SK-N-SH (cell line): ENCODE measurements at regions not wholly inside any gene's neighbourhood (a gene's known extent, or its start where the extent isn't known, plus 50 kb on each side); places are given as distances from the start of the nearest gene placed in this dataset.

Experiments
- CTCF ChIA-PET: fragments of 300-600, 350-600 bp; formaldehyde crosslinking; extraction: SDS; loops from one replicate; lab custom pipeline; 2021; lab: Yijun Ruan, JAX
- POLR2A ChIA-PET: fragments of 350-600 bp; sonication (Branson Sonifier 250); formaldehyde crosslinking; extraction: SDS; loops from one replicate; lab custom pipeline; 2020; ENCODE audit warnings: antibody characterized with exemption, inconsistent platforms; lab: Yijun Ruan, JAX
- DNase-seq: peaks from one replicate; pipeline ENCODE4 v3.0.0; 2012
- H2AFZ ChIP-seq: fragments of 200-600 bp; sonication (generic); 2 replicates; pipeline ENCODE4 v1.8.1; 2016; ENCODE audit warnings: antibody characterized with exemption, mild to moderate bottlenecking, low read depth
- H3F3A ChIP-seq: fragments of 200-600 bp; sonication (generic); replicated peaks from 2 replicates; pipeline ENCODE3; 2016; ENCODE audit warnings: antibody characterized with exemption, mild to moderate bottlenecking; ENCODE audit not compliant: insufficient read depth
- H3K27ac ChIP-seq, 2 experiments: fragments of 200-500 bp in 1 of 2; fragments of 200-600 bp in 1 of 2; sonication (Bioruptor generic) in 1 of 2; sonication (generic), shearing (Covaris generic) in 1 of 2; 2 replicates each; pipeline versions ENCODE4 v1.5.1 to v1.6.1; 2014 to 2016; ENCODE audit warnings: low read depth in 2 of 2, inconsistent platforms in 1 of 2, low read length in 1 of 2, mild to moderate bottlenecking in 1 of 2, mixed read lengths in 1 of 2
- H3K27me3 ChIP-seq: fragments of 200-600 bp; sonication (generic), shearing (Covaris generic); 2 replicates; pipeline ENCODE4 v1.6.1; 2016; ENCODE audit warnings: mixed run types; ENCODE audit not compliant: insufficient read depth
- H3K36me3 ChIP-seq, 2 experiments: fragments of 200-500 bp in 1 of 2; fragments of 200-600 bp in 1 of 2; sonication (Bioruptor generic) in 1 of 2; sonication (generic) in 1 of 2; replicated peaks in 1 of 2; 2 replicates each; pipeline versions ENCODE3 to v1.5.1; 2014 to 2016; ENCODE audit warnings: low read length in 1 of 2, mild to moderate bottlenecking in 1 of 2; ENCODE audit not compliant: insufficient read depth in 2 of 2, control insufficient read depth in 1 of 2
- H3K4me1 ChIP-seq, 2 experiments: fragments of 200-500 bp in 1 of 2; fragments of 200-600 bp in 1 of 2; sonication (Bioruptor generic) in 1 of 2; sonication (generic), shearing (Covaris generic) in 1 of 2; 2 replicates each; pipeline versions ENCODE4 v1.5.1 to v1.6.1; 2014 to 2016; ENCODE audit warnings: low read depth in 1 of 2, low read length in 1 of 2, mixed run types in 1 of 2; ENCODE audit not compliant: insufficient read depth in 2 of 2, control insufficient read depth in 1 of 2
- H3K4me2 ChIP-seq: fragments of 200-600 bp; sonication (generic), shearing (Covaris generic); 2 replicates; pipeline ENCODE4 v1.6.1; 2017; ENCODE audit warnings: mixed run types
- H3K4me3 ChIP-seq, 2 experiments: fragments of 200-500 bp in 1 of 2; fragments of 200-600 bp in 1 of 2; sonication (Bioruptor generic) in 1 of 2; sonication (generic), shearing (Covaris generic) in 1 of 2; 2 replicates each; pipeline versions ENCODE4 v1.5.1 to v1.8.1; 2014 to 2016; ENCODE audit warnings: low read depth in 2 of 2, inconsistent platforms in 1 of 2, low read length in 1 of 2, mild to moderate bottlenecking in 1 of 2, mixed read lengths in 1 of 2, moderate library complexity in 1 of 2
- H3K79me2 ChIP-seq: fragments of 200-600 bp; sonication (generic); 2 replicates; pipeline ENCODE4 v1.8.1; 2017; ENCODE audit warnings: mild to moderate bottlenecking; ENCODE audit not compliant: insufficient read depth
- H3K9ac ChIP-seq: fragments of 200-600 bp; sonication (generic); 2 replicates; pipeline ENCODE4 v1.6.1; 2017; ENCODE audit warnings: mixed run types
- H3K9me2 ChIP-seq: fragments of 200-600 bp; sonication (generic); 2 replicates; pipeline ENCODE4 v1.6.1; 2017; ENCODE audit warnings: mixed run types
- H3K9me3 ChIP-seq: fragments of 200-600 bp; sonication (generic); 2 replicates; pipeline ENCODE4 v1.6.1; 2017; ENCODE audit warnings: mixed run types, mild to moderate bottlenecking, moderate library complexity
- H4K20me1 ChIP-seq: fragments of 200-600 bp; sonication (generic); 2 replicates; pipeline ENCODE4 v1.6.1; 2017; ENCODE audit warnings: mild to moderate bottlenecking, mixed run types; ENCODE audit not compliant: insufficient read depth
- ELF1 ChIP-seq: IDR thresholded peaks from 2 replicates; pipeline ENCODE4 v1.4.0; 2012
- FOSL2 ChIP-seq: IDR thresholded peaks from 2 replicates; pipeline ENCODE4 v1.4.0; 2012; ENCODE audit warnings: low read depth, mild to moderate bottlenecking, moderate library complexity, borderline replicate concordance
- GABPA ChIP-seq: IDR thresholded peaks from 2 replicates; pipeline ENCODE4 v1.4.0; 2012; ENCODE audit warnings: low read depth, mild to moderate bottlenecking
- JUND ChIP-seq: IDR thresholded peaks from 2 replicates; pipeline ENCODE4 v1.4.0; 2012
- POLR2AphosphoS5 ChIP-seq: IDR thresholded peaks from 2 replicates; pipeline ENCODE4 v1.6.1; 2012; ENCODE audit warnings: low read depth, low read length
- RAD21 ChIP-seq: IDR thresholded peaks from 2 replicates; pipeline ENCODE4 v1.6.1; 2012; ENCODE audit warnings: mild to moderate bottlenecking, low read length
- RXRA ChIP-seq: IDR thresholded peaks from 2 replicates; pipeline ENCODE4 v1.4.0; 2012; ENCODE audit warnings: low read depth, mild to moderate bottlenecking, borderline replicate concordance
- SIN3A ChIP-seq: IDR thresholded peaks from 2 replicates; pipeline ENCODE4 v1.6.1; 2012; ENCODE audit warnings: low read depth, mild to moderate bottlenecking, low read length, moderate library complexity, borderline replicate concordance
- TCF12 ChIP-seq: IDR thresholded peaks from 2 replicates; pipeline ENCODE4 v1.4.0; 2012
- TEAD4 ChIP-seq: IDR thresholded peaks from 2 replicates; pipeline ENCODE4 v1.4.0; 2012; ENCODE audit warnings: mild to moderate bottlenecking, borderline replicate concordance; ENCODE audit not compliant: insufficient read depth
- YY1 ChIP-seq: IDR thresholded peaks from 2 replicates; pipeline ENCODE4 v1.4.0; 2012; ENCODE audit warnings: low read depth, mild to moderate bottlenecking
- WGBS: methylation state at CpG from one replicate; pipeline ENCODE4 v1.1.6; 2017; ENCODE audit warnings: low lambda C conversion rate; 5-methylcytosine and 5-hydroxymethylcytosine counted together
- TF ChIP-seq, protein P1 (sequence below): IDR thresholded peaks from 2 replicates; pipeline ENCODE4 v1.4.0; 2012; ENCODE audit warnings: low read depth, borderline replicate concordance
- TF ChIP-seq, protein P2 (sequence below): IDR thresholded peaks from 2 replicates; pipeline ENCODE4 v1.6.1; 2012; ENCODE audit warnings: mild to moderate bottlenecking, low read depth, low read length, moderate library complexity
- TF ChIP-seq, protein P3 (sequence below): IDR thresholded peaks from 2 replicates; pipeline ENCODE4 v1.4.0; 2012; ENCODE audit warnings: low read depth
- TF ChIP-seq, protein P4 (sequence below): fragments of 150-350 bp; IDR thresholded peaks from 2 replicates; pipeline ENCODE4 v1.6.1; 2016; ENCODE audit warnings: mild to moderate bottlenecking, low read depth, low read length
- TF ChIP-seq, protein P5 (sequence below): IDR thresholded peaks from 2 replicates; pipeline ENCODE4 v1.4.0; 2012; ENCODE audit warnings: low read depth, borderline replicate concordance
- TF ChIP-seq, protein P6 (sequence below): fragments of 200-600 bp; sonication (generic); IDR thresholded peaks from 2 replicates; pipeline ENCODE4 v1.6.1; 2017; ENCODE audit warnings: antibody characterized with exemption, mild to moderate bottlenecking, moderate library complexity

DNA sequence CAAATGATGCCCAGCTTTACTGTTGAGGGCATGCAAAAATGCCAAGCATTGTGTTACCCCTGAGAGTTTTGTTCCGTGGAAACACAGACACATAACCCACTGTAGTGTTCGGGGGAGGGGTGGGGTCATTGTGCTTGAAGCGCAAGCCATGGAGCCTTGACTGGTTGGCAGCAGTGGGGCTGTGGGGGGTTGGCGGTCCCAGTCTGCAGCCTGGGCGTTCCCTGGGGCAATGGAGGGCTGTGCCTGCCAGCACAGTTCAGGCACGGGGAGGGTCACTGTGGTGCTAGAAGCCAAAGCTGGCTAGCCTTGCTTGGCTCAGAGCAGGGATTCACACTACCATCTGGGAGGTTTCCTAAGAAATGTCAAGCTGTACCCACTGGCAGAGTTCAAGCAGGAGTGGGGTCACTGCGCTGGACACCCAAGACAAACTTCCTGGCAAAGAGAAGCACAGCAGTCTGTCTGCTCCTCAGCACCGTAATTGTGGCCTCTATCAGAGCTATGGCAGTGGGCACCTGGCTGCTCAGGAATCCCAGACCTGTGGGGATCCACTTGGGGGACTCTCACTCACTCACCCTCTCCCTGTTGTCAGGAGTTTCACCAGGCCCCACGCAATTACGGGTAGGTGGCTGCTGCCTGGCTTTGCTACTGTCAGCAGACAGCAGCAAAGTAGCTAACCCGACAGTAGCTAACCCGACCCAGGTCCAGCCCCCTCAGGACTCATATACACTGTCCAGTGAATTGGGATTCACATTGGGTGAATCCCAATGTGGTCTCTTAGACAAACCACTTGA lies 292.4 kb downstream of the ZWINT start:
- H3K9me3 ChIP-seq = no peaks in the 10 kb centered on the region
- no peaks in the 10 kb centered on the region for H3K27me3 ChIP-seq
- no peak for DNase-seq
- 21% methylated on average over 8 of the region's 12 CpGs for WGBS
- TF ChIP-seq, protein P1, sequence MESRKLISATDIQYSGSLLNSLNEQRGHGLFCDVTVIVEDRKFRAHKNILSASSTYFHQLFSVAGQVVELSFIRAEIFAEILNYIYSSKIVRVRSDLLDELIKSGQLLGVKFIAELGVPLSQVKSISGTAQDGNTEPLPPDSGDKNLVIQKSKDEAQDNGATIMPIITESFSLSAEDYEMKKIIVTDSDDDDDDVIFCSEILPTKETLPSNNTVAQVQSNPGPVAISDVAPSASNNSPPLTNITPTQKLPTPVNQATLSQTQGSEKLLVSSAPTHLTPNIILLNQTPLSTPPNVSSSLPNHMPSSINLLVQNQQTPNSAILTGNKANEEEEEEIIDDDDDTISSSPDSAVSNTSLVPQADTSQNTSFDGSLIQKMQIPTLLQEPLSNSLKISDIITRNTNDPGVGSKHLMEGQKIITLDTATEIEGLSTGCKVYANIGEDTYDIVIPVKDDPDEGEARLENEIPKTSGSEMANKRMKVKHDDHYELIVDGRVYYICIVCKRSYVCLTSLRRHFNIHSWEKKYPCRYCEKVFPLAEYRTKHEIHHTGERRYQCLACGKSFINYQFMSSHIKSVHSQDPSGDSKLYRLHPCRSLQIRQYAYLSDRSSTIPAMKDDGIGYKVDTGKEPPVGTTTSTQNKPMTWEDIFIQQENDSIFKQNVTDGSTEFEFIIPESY = no peak
- TF ChIP-seq, protein P2, sequence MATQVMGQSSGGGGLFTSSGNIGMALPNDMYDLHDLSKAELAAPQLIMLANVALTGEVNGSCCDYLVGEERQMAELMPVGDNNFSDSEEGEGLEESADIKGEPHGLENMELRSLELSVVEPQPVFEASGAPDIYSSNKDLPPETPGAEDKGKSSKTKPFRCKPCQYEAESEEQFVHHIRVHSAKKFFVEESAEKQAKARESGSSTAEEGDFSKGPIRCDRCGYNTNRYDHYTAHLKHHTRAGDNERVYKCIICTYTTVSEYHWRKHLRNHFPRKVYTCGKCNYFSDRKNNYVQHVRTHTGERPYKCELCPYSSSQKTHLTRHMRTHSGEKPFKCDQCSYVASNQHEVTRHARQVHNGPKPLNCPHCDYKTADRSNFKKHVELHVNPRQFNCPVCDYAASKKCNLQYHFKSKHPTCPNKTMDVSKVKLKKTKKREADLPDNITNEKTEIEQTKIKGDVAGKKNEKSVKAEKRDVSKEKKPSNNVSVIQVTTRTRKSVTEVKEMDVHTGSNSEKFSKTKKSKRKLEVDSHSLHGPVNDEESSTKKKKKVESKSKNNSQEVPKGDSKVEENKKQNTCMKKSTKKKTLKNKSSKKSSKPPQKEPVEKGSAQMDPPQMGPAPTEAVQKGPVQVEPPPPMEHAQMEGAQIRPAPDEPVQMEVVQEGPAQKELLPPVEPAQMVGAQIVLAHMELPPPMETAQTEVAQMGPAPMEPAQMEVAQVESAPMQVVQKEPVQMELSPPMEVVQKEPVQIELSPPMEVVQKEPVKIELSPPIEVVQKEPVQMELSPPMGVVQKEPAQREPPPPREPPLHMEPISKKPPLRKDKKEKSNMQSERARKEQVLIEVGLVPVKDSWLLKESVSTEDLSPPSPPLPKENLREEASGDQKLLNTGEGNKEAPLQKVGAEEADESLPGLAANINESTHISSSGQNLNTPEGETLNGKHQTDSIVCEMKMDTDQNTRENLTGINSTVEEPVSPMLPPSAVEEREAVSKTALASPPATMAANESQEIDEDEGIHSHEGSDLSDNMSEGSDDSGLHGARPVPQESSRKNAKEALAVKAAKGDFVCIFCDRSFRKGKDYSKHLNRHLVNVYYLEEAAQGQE = no peak
- TF ChIP-seq, protein P3, sequence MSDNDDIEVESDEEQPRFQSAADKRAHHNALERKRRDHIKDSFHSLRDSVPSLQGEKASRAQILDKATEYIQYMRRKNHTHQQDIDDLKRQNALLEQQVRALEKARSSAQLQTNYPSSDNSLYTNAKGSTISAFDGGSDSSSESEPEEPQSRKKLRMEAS = no peak
- TF ChIP-seq RAD21 = no peak
- TF ChIP-seq FOSL2 = no peak
- TF ChIP-seq, protein P4, sequence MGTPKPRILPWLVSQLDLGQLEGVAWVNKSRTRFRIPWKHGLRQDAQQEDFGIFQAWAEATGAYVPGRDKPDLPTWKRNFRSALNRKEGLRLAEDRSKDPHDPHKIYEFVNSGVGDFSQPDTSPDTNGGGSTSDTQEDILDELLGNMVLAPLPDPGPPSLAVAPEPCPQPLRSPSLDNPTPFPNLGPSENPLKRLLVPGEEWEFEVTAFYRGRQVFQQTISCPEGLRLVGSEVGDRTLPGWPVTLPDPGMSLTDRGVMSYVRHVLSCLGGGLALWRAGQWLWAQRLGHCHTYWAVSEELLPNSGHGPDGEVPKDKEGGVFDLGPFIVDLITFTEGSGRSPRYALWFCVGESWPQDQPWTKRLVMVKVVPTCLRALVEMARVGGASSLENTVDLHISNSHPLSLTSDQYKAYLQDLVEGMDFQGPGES = no peak
- no peak for TF ChIP-seq YY1
- no peak for TF ChIP-seq TEAD4
- TF ChIP-seq TCF12 = no peak
- no peak for TF ChIP-seq ELF1
- TF ChIP-seq, protein P5, sequence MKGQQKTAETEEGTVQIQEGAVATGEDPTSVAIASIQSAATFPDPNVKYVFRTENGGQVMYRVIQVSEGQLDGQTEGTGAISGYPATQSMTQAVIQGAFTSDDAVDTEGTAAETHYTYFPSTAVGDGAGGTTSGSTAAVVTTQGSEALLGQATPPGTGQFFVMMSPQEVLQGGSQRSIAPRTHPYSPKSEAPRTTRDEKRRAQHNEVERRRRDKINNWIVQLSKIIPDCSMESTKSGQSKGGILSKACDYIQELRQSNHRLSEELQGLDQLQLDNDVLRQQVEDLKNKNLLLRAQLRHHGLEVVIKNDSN = no peak
- no peak for TF ChIP-seq RXRA
- no peak for TF ChIP-seq JUND
- TF ChIP-seq GABPA = no peak
- no peak for TF ChIP-seq SIN3A
- no peak for TF ChIP-seq POLR2AphosphoS5
- TF ChIP-seq, protein P6, sequence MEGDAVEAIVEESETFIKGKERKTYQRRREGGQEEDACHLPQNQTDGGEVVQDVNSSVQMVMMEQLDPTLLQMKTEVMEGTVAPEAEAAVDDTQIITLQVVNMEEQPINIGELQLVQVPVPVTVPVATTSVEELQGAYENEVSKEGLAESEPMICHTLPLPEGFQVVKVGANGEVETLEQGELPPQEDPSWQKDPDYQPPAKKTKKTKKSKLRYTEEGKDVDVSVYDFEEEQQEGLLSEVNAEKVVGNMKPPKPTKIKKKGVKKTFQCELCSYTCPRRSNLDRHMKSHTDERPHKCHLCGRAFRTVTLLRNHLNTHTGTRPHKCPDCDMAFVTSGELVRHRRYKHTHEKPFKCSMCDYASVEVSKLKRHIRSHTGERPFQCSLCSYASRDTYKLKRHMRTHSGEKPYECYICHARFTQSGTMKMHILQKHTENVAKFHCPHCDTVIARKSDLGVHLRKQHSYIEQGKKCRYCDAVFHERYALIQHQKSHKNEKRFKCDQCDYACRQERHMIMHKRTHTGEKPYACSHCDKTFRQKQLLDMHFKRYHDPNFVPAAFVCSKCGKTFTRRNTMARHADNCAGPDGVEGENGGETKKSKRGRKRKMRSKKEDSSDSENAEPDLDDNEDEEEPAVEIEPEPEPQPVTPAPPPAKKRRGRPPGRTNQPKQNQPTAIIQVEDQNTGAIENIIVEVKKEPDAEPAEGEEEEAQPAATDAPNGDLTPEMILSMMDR = no peak
- no peak overlapping the region for H2AFZ ChIP-seq
- no peaks in the 10 kb centered on the region for H3K4me1 ChIP-seq
- H3K4me2 ChIP-seq = no peak overlapping the region
- H3K9me2 ChIP-seq = no peaks in the 10 kb centered on the region
- H3K27ac ChIP-seq = no peak overlapping the region
- H3K79me2 ChIP-seq = no peaks in the 10 kb centered on the region
- H3K4me3 ChIP-seq = no peak overlapping the region
- ChIA-PET CTCF (no interaction called here), POLR2A (no interaction called here)
- H3K36me3 ChIP-seq = no peaks in the 10 kb centered on the region
- H3K9ac ChIP-seq = no peak overlapping the region
- no peaks in the 10 kb centered on the region for H4K20me1 ChIP-seq
- no peaks in the 10 kb centered on the region for H3F3A ChIP-seq
